ENCODE measurements at regions not wholly inside any gene's neighbourhood (a gene's known extent, or its start where the extent isn't known, plus 50 kb on each side); places are given as distances from the start of the nearest gene placed in this dataset.

- Histone ChIP-seq H3K36me3 (ENCODE audit: insufficient read depth, low read length) (no peaks in the 10 kb centered on the region), H3K27ac (ENCODE audit: low read depth in 1 of 2, low read length in 2 of 2) (no peak overlapping the region), H3K9me3 (ENCODE audit: control insufficient read depth in 1 of 2, insufficient read depth in 1 of 2, low read length in 2 of 2) (no peaks in the 10 kb centered on the region), H3K27me3 (ENCODE audit: control insufficient read depth in 1 of 2, insufficient read depth in 2 of 2, low read length in 2 of 2) (peaks cover 0 to 3% of the 10 kb centered on the region in 2 experiments), H3K4me1 (ENCODE audit: insufficient read depth, low read length) (no peaks in the 10 kb centered on the region), H3K4me3 (ENCODE audit: low read length) (no peak overlapping the region)
- intact Hi-C loops (cut with DNase I, micrococcal nuclease): no loop called here
- ATAC-seq (ENCODE audit: poor library complexity) (no peak), DNase-seq (no peak)
- Mint-ChIP-seq H3K4me1 (ENCODE audit: low read depth) (no peaks in the 10 kb centered on the region), H3K36me3 (ENCODE audit: low read depth) (no peaks in the 10 kb centered on the region), H3K27ac (no peak overlapping the region), H3K9me3 (peaks cover 1% of the 10 kb centered on the region), H3K27me3 (peaks cover 10% of the 10 kb centered on the region), H3K4me3 (no peak overlapping the region)
- POLR2A ChIA-PET: interaction anchor here (0.6 kb wide), 1 partner anchor 563 kb away, joined by 3 read pairs; no protein-coding TSS in a partner anchor
- CTCF ChIA-PET: no interaction called here
- no peak for TF ChIP-seq CTCF (IDR thresholded peaks at IDR 0.05)
These were observed 308.6 kb upstream of the ZFP64 start for GRCh38 chr20:52500157-52500556.

- TF ChIP-seq CTCF (IDR thresholded peaks at IDR 0.05): no peak
- no peaks in the 10 kb centered on the region for H3K36me3 ChIP-seq (ENCODE audit: insufficient read depth, low read length)
- H3K27ac ChIP-seq (ENCODE audit: low read depth in 1 of 2, low read length in 2 of 2): no peak overlapping the region
- H3K4me1 ChIP-seq (ENCODE audit: insufficient read depth, low read length): no peaks in the 10 kb centered on the region
- no peak for DNase-seq
- no peaks in the 10 kb centered on the region for H3K9me3 ChIP-seq (ENCODE audit: control insufficient read depth in 1 of 2, insufficient read depth in 1 of 2, low read length in 2 of 2)
- no peaks in the 10 kb centered on the region for H3K27me3 ChIP-seq (ENCODE audit: control insufficient read depth in 1 of 2, insufficient read depth in 2 of 2, low read length in 2 of 2)
- CTCF ChIA-PET: no interaction called here
- no peaks in the 10 kb centered on the region for H3K9me3 Mint-ChIP-seq
- no peak overlapping the region for H3K4me3 ChIP-seq (ENCODE audit: low read length)
- POLR2A ChIA-PET: no interaction called here
- H3K36me3 Mint-ChIP-seq (ENCODE audit: low read depth): no peaks in the 10 kb centered on the region
- no peak overlapping the region for H3K27ac Mint-ChIP-seq
- ATAC-seq (ENCODE audit: poor library complexity): no peak
- H3K4me3 Mint-ChIP-seq: no peak overlapping the region
- peaks cover 17% of the 10 kb centered on the region for H3K27me3 Mint-ChIP-seq
- intact Hi-C loops (cut with DNase I, micrococcal nuclease): no loop called here
- H3K4me1 Mint-ChIP-seq (ENCODE audit: low read depth): peaks cover 18% of the 10 kb centered on the region
These were observed 306.2 kb upstream of the ZFP64 start for GRCh38 chr20:52497731-52498130.

GRCh38 chr20:52496191-52496590 is 304.6 kb upstream of the ZFP64 start:
- Histone ChIP-seq H3K4me1 (ENCODE audit: insufficient read depth, low read length) (no peaks in the 10 kb centered on the region), H3K4me3 (ENCODE audit: low read length) (no peak overlapping the region), H3K9me3 (ENCODE audit: control insufficient read depth in 1 of 2, insufficient read depth in 1 of 2, low read length in 2 of 2) (no peaks in the 10 kb centered on the region), H3K36me3 (ENCODE audit: insufficient read depth, low read length) (no peaks in the 10 kb centered on the region), H3K27me3 (ENCODE audit: control insufficient read depth in 1 of 2, insufficient read depth in 2 of 2, low read length in 2 of 2) (no peaks in the 10 kb centered on the region), H3K27ac (ENCODE audit: low read depth in 1 of 2, low read length in 2 of 2) (no peak overlapping the region)
- Mint-ChIP-seq H3K27ac (no peak overlapping the region), H3K9me3 (no peaks in the 10 kb centered on the region), H3K4me1 (ENCODE audit: low read depth) (peaks cover 19% of the 10 kb centered on the region), H3K4me3 (no peak overlapping the region), H3K27me3 (peaks cover 17% of the 10 kb centered on the region), H3K36me3 (ENCODE audit: low read depth) (no peaks in the 10 kb centered on the region)
- no peak for DNase-seq
- ATAC-seq (ENCODE audit: poor library complexity): no peak
- ChIA-PET CTCF (no interaction called here), POLR2A (no interaction called here)
- no peak for TF ChIP-seq CTCF (IDR thresholded peaks at IDR 0.05)
- intact Hi-C loops (cut with DNase I, micrococcal nuclease): no loop called here
